K562 (cell line): ENCODE measurements at regions not wholly inside any gene's neighbourhood (a gene's known extent, or its start where the extent isn't known, plus 50 kb on each side); places are given as distances from the start of the nearest gene placed in this dataset.

Experiments
- ATAC-seq: fragments of 200-7000 bp; cut with Tn5 transposase; 3 replicates; pipeline ENCODE4 v1.9.1; 2020; ENCODE audit warnings: moderate library complexity
- BruUV-seq: library from RNA; stranded (reverse); fragments of 400-500 nt; replicated peaks from 2 replicates; lab custom pipeline; 2021; lab: Mats Ljungman, UMichigan
- CTCF ChIA-PET: fragments of 300-600 bp; formaldehyde crosslinking; extraction: SDS; loops from one replicate; lab custom pipeline; 2021; ENCODE audit warnings: low intra/inter-chr PET ratio; lab: Yijun Ruan, JAX
- POLR2A ChIA-PET: fragments of 300-600, 350-650 bp; sonication (Branson Sonifier 250); formaldehyde crosslinking; extraction: SDS; loops from one replicate; lab custom pipeline; 2021; ENCODE audit warnings: antibody characterized with exemption, inconsistent platforms; lab: Yijun Ruan, JAX
- DNase-seq, 4 experiments: peaks; one replicate each; pipeline versions ENCODE4 v3.0.0 to v3.0.0-alpha.2; 2011 to 2018; ENCODE audit warnings: low spot score in 3 of 4, mixed read lengths in 3 of 4; ENCODE audit errors: extremely low read depth in 1 of 4
- FAIRE-seq: peaks from 2 replicates; lab custom pipeline; 2011; peaks lifted over from hg19 to GRCh38; lab: Jason Lieb, UNC
- H2AFZ ChIP-seq: 2 replicates; pipeline ENCODE4 v1.6.0; 2011; ENCODE audit warnings: low read depth, low read length, control low read depth, inconsistent platforms
- H3K27ac ChIP-seq: fragments of 200-600 bp; 3 replicates; pipeline ENCODE4 v1.8.0; 2011; ENCODE audit warnings: low read depth, mild to moderate bottlenecking, control low read depth, inconsistent platforms, low read length, moderate library complexity, mixed read lengths; ENCODE audit errors: extremely low read depth
- H3K27me3 ChIP-seq, 2 experiments: fragments of 300-600 bp in 1 of 2; 2 replicates in 1 of 2; 3 replicates in 1 of 2; pipeline versions ENCODE4 v1.6.0 to v1.8.0; 2011; ENCODE audit warnings: inconsistent platforms in 2 of 2, low read length in 2 of 2, mild to moderate bottlenecking in 1 of 2, mixed read lengths in 1 of 2, moderate library complexity in 1 of 2; ENCODE audit not compliant: control insufficient read depth in 2 of 2, insufficient read depth in 2 of 2
- H3K36me3 ChIP-seq: fragments of 300-600 bp; 3 replicates; pipeline ENCODE4 v1.8.0; 2011; ENCODE audit warnings: mild to moderate bottlenecking, low read length, inconsistent platforms; ENCODE audit not compliant: control insufficient read depth, insufficient read depth
- H3K4me1 ChIP-seq, 2 experiments: fragments of 200-600 bp in 1 of 2; replicated peaks in 1 of 2; 2 replicates in 1 of 2; 3 replicates in 1 of 2; pipeline versions ENCODE4 v1.5.1 to v1.8.0; 2011; ENCODE audit warnings: inconsistent platforms in 2 of 2, low read length in 2 of 2, mild to moderate bottlenecking in 1 of 2, mixed read lengths in 1 of 2, moderate library complexity in 1 of 2; ENCODE audit not compliant: control insufficient read depth in 2 of 2, insufficient read depth in 2 of 2
- H3K4me2 ChIP-seq: 2 replicates; pipeline ENCODE4 v1.6.1; 2011; ENCODE audit warnings: low read length, control low read depth, inconsistent platforms, mixed read lengths; ENCODE audit not compliant: insufficient read depth
- H3K4me3 ChIP-seq: fragments of 200-600 bp; sonication (generic), shearing (Covaris generic); 2 replicates; pipeline ENCODE4 v1.5.1; 2016; ENCODE audit warnings: control low read depth, inconsistent platforms
- H3K79me2 ChIP-seq: fragments of 200-600 bp; 3 replicates; pipeline ENCODE4 v1.8.0; 2011; ENCODE audit warnings: low read length, inconsistent platforms; ENCODE audit not compliant: control insufficient read depth, insufficient read depth
- H3K9ac ChIP-seq, 2 experiments: 2 replicates each; pipeline versions ENCODE4 v1.6.0 to v1.6.1; 2011; ENCODE audit warnings: low read depth in 2 of 2, low read length in 2 of 2, control low read depth in 1 of 2, inconsistent platforms in 1 of 2, mild to moderate bottlenecking in 1 of 2, mixed read lengths in 1 of 2; ENCODE audit not compliant: insufficient read depth in 1 of 2
- H3K9me1 ChIP-seq: one replicate; pipeline ENCODE4 v1.6.0; 2011; ENCODE audit warnings: inconsistent platforms, mild to moderate bottlenecking, low read length, moderate library complexity; ENCODE audit not compliant: control insufficient read depth, insufficient read depth
- H3K9me3 ChIP-seq: replicated peaks from 2 replicates; pipeline ENCODE4 v1.5.1; 2011; ENCODE audit warnings: low read depth, low read length, inconsistent platforms; ENCODE audit not compliant: control insufficient read depth, insufficient read depth
- H4K20me1 ChIP-seq: replicated peaks from 2 replicates; pipeline ENCODE4 v1.6.1; 2011; ENCODE audit warnings: low read length, inconsistent platforms, mixed read lengths; ENCODE audit not compliant: control insufficient read depth, insufficient read depth
- ARID2 ChIP-seq: fragments of 450-650 bp; IDR thresholded peaks from 2 replicates; pipeline ENCODE4 v1.6.1; 2017; ENCODE audit warnings: antibody characterized with exemption, mild to moderate bottlenecking
- ATF3 ChIP-seq, 2 experiments: fragments of 450-650 bp in 1 of 2; sonication (generic) in 1 of 2; formaldehyde crosslinking in 1 of 2; IDR thresholded peaks in 1 of 2; conservative IDR thresholded peaks in 1 of 2; 2 replicates each; pipeline versions ENCODE4 v1.6.1 to v1.8.1; 2016 to 2023; ENCODE audit warnings: mild to moderate bottlenecking in 2 of 2, moderate library complexity in 2 of 2, inconsistent platforms in 1 of 2, missing genetic modification reagents in 1 of 2
- ATF7 ChIP-seq: fragments of 450-650 bp; IDR thresholded peaks from 2 replicates; pipeline ENCODE4 v1.7.1; 2014; ENCODE audit warnings: mild to moderate bottlenecking, moderate library complexity
- BRCA1 ChIP-seq, 2 experiments: fragments of 450-650 bp in 1 of 2; sonication (generic) in 1 of 2; formaldehyde crosslinking in 1 of 2; IDR thresholded peaks; 2 replicates each; pipeline versions ENCODE4 v1.5.0 to v1.6.1; 2017 to 2020; ENCODE audit warnings: mild to moderate bottlenecking in 1 of 2, missing genetic modification reagents in 1 of 2
- GTF2F1 ChIP-seq: IDR thresholded peaks from 2 replicates; pipeline ENCODE4 v1.6.1; 2011; ENCODE audit warnings: low read depth, low read length, improper control_type of control experiment
- JUND ChIP-seq, 2 experiments: IDR thresholded peaks; 2 replicates in 1 of 2; 3 replicates in 1 of 2; pipeline ENCODE4 v1.6.1; 2011; ENCODE audit warnings: borderline replicate concordance in 2 of 2, low read depth in 2 of 2, low read length in 2 of 2, improper control_type of control experiment in 1 of 2, missing biosample characterization in 1 of 2, missing genetic modification characterization in 1 of 2, missing genetic modification reagents in 1 of 2
- L3MBTL2 ChIP-seq: fragments of 450-650 bp; IDR thresholded peaks from 2 replicates; pipeline ENCODE4 v1.6.1; 2016; ENCODE audit warnings: mild to moderate bottlenecking, moderate library complexity
- SPI1 ChIP-seq: IDR thresholded peaks from 2 replicates; pipeline ENCODE4 v1.6.1; 2011; ENCODE audit warnings: low read depth, low read length, control low read depth, borderline replicate concordance
- THRAP3 ChIP-seq: fragments of 450-650 bp; IDR thresholded peaks from 2 replicates; pipeline ENCODE4 v1.6.1; 2016; ENCODE audit warnings: mild to moderate bottlenecking, inconsistent platforms, borderline replicate concordance
- ZEB2 ChIP-seq: fragments of 450-650 bp; IDR thresholded peaks from 2 replicates; pipeline ENCODE4 v1.6.1; 2016
- ZKSCAN8 ChIP-seq: fragments of 200-800 bp; sonication (Bioruptor generic); IDR thresholded peaks from 2 replicates; pipeline ENCODE4 v1.6.1; 2016; ENCODE audit warnings: missing genetic modification characterization, missing compliant biosample characterization
- WGBS: fragments of 100-300 bp; shearing (Covaris generic); methylation state at CpG from one replicate; pipeline ENCODE4 v1.1.6; 2016; ENCODE audit warnings: low coverage, mixed read lengths; ENCODE audit not compliant: insufficient coverage; ENCODE audit errors: missing lambda C conversion rate; 5-methylcytosine and 5-hydroxymethylcytosine counted together
- in situ Hi-C: fragments of 300-500 bp; cut with MboI; formaldehyde crosslinking; loops from 4 replicates; pipeline ENCODE4 v1.15.0; 2018; ENCODE audit warnings: inconsistent platforms, mixed read lengths
- intact Hi-C: fragments of 100-400 bp; cut with micrococcal nuclease; formaldehyde crosslinking; loops from 2 replicates; pipeline ENCODE4 v1.14.2; 2022
- TF ChIP-seq, protein P1 (sequence below): fragments of 250-450 bp; sonication (Bioruptor Pico); IDR thresholded peaks from 2 replicates; pipeline ENCODE4 v1.5.1; 2021; ENCODE audit warnings: mild to moderate bottlenecking
- TF ChIP-seq, protein P2 (sequence below): fragments of 450-650 bp; IDR thresholded peaks from 2 replicates; pipeline ENCODE4 v1.6.1; 2017; ENCODE audit warnings: mild to moderate bottlenecking, moderate library complexity
- TF ChIP-seq, protein P3 (sequence below): sonication (generic); formaldehyde crosslinking; IDR thresholded peaks from 2 replicates; pipeline ENCODE4 v1.8.0; 2022; ENCODE audit warnings: mild to moderate bottlenecking, low read depth, missing genetic modification reagents
- TF ChIP-seq, protein P4 (sequence below): fragments of 250-450 bp; sonication (Bioruptor Pico); IDR thresholded peaks from 2 replicates; pipeline ENCODE4 v1.4.0; 2020; ENCODE audit warnings: borderline replicate concordance

DNA sequence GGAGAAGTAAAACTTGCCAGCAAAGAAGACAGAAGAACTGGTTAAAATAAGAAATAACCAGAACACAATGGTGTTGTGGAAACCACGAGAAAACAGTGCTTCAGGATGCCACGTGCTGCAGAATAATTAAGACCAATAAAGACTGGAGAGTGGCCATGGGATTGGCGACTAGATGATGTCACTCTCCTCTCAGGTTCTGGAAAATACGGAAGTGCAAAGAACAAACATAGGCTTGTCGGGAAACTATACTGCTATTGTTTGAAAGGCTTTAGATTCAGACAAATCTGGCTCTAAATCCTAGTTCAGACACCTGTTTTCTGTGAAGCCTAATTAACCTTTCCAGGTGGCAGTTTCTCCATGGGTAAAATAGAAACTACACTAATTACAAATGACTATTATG, 138.4 kb upstream of the STXBP5 start:
- Histone ChIP-seq H3K36me3 (no peaks in the 10 kb centered on the region), H2AFZ (peak overlapping the region; percentile 74), H3K27me3 (no peaks in the 10 kb centered on the region), H3K9me1 (no peaks in the 10 kb centered on the region), H3K9me3 (no peaks in the 10 kb centered on the region), H3K4me3 (no peak overlapping the region), H3K4me2 (no peak overlapping the region), H3K79me2 (no peaks in the 10 kb centered on the region), H4K20me1 (no peaks in the 10 kb centered on the region), H3K4me1 (no peaks in the 10 kb centered on the region), H3K27ac (no peak overlapping the region), H3K9ac (no peak overlapping the region)
- 35% methylated on average over 5 of the region's 5 CpGs for WGBS
- ChIA-PET CTCF (no interaction called here), POLR2A (interaction anchor here (1.4 kb wide), 1 partner anchor 11 kb away, joined by 5 read pairs; no protein-coding TSS in a partner anchor)
- DNase-seq = no peak
- intact Hi-C loops (no loop called here), in situ Hi-C loops (no loop called here)
- no TSS peak for BruUV-seq
- FAIRE-seq = no peak
- no peak for ATAC-seq
- TF ChIP-seq SPI1 = peak; percentile 87
- no peak for TF ChIP-seq BRCA1 (IDR thresholded peaks at IDR 0.05)
- no peak for TF ChIP-seq BRCA1 (CRISPR knock-in tag; IDR thresholded peaks at IDR 0.05)
- TF ChIP-seq, protein P1, sequence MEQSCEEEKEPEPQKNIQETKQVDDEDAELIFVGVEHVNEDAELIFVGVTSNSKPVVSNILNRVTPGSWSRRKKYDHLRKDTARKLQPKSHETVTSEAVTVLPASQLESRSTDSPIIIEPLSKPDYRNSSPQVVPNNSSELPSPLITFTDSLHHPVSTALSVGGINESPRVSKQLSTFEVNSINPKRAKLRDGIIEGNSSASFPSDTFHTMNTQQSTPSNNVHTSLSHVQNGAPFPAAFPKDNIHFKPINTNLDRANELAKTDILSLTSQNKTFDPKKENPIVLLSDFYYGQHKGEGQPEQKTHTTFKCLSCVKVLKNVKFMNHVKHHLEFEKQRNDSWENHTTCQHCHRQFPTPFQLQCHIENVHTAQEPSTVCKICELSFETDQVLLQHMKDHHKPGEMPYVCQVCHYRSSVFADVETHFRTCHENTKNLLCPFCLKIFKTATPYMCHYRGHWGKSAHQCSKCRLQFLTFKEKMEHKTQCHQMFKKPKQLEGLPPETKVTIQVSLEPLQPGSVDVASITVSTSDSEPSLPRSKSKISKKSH = no peak
- TF ChIP-seq GTF2F1 = no peak
- peak; percentile 62; the same call in 1 of the 2 replicates for TF ChIP-seq ATF7
- no peak for TF ChIP-seq ZEB2
- TF ChIP-seq, protein P2, sequence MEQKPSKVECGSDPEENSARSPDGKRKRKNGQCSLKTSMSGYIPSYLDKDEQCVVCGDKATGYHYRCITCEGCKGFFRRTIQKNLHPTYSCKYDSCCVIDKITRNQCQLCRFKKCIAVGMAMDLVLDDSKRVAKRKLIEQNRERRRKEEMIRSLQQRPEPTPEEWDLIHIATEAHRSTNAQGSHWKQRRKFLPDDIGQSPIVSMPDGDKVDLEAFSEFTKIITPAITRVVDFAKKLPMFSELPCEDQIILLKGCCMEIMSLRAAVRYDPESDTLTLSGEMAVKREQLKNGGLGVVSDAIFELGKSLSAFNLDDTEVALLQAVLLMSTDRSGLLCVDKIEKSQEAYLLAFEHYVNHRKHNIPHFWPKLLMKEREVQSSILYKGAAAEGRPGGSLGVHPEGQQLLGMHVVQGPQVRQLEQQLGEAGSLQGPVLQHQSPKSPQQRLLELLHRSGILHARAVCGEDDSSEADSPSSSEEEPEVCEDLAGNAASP = no peak
- TF ChIP-seq THRAP3 = no peak
- TF ChIP-seq JUND (IDR thresholded peaks at IDR 0.05; ENCODE audit: borderline replicate concordance, low read depth, low read length) = peak; percentile 51; the same call in 1 of the 2 replicates
- TF ChIP-seq JUND (tag; IDR thresholded peaks at IDR 0.05; ENCODE audit: borderline replicate concordance, low read depth, low read length) = no peak
- TF ChIP-seq, protein P3, sequence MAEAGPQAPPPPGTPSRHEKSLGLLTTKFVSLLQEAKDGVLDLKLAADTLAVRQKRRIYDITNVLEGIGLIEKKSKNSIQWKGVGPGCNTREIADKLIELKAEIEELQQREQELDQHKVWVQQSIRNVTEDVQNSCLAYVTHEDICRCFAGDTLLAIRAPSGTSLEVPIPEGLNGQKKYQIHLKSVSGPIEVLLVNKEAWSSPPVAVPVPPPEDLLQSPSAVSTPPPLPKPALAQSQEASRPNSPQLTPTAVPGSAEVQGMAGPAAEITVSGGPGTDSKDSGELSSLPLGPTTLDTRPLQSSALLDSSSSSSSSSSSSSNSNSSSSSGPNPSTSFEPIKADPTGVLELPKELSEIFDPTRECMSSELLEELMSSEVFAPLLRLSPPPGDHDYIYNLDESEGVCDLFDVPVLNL (CRISPR knock-in tag) = no peak
- 0 out of 2 replicates have a peak, but pooled peaks have one; percentile 28 for TF ChIP-seq L3MBTL2
- TF ChIP-seq ATF3 (IDR thresholded peaks at IDR 0.05) = peak; percentile 47; the same call in 1 of the 2 replicates
- TF ChIP-seq ATF3 (CRISPR knock-in tag; conservative IDR thresholded peaks at IDR 0.05) = no peak
- no peak for TF ChIP-seq ARID2
- TF ChIP-seq, protein P4, sequence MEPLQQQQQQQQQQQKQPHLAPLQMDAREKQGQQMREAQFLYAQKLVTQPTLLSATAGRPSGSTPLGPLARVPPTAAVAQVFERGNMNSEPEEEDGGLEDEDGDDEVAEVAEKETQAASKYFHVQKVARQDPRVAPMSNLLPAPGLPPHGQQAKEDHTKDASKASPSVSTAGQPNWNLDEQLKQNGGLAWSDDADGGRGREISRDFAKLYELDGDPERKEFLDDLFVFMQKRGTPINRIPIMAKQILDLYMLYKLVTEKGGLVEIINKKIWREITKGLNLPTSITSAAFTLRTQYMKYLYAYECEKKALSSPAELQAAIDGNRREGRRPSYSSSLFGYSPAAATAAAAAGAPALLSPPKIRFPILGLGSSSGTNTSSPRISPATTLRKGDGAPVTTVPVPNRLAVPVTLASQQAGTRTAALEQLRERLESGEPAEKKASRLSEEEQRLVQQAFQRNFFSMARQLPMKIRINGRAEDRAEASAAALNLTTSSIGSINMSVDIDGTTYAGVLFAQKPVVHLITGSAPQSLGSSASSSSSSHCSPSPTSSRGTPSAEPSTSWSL (CRISPR knock-in tag) = no peak
- no peak for TF ChIP-seq ZKSCAN8 (CRISPR knock-in tag)
